Fibroblast of upper back skin (primary cell): ENCODE measurements at regions not wholly inside any gene's neighbourhood (a gene's known extent, or its start where the extent isn't known, plus 50 kb on each side); places are given as distances from the start of the nearest gene placed in this dataset.

Source experiments
- DNase-seq: peaks from one replicate; pipeline ENCODE4 v3.0.0-alpha.2; 2013

DNA sequence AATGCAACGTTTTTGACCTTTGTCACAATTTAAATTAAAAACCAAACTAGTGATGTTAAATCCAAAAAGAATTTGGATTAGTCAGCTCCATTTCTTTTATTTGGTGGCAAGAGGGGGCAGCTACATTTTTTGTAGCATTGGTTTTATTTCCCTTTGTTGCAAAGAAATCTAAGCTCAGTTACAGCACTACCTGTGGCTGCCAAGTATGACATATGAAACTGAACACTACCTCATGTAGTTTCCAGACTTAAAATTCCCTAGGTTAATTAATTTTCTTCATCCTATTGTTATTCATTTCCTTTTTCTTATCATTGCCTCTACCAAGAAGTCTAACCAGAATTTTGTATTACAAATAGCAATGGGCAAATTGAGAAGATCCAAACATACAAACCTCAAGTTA lies 393.5 kb downstream of the BRINP1 start:
- DNase-seq: peak; percentile 15

DNA sequence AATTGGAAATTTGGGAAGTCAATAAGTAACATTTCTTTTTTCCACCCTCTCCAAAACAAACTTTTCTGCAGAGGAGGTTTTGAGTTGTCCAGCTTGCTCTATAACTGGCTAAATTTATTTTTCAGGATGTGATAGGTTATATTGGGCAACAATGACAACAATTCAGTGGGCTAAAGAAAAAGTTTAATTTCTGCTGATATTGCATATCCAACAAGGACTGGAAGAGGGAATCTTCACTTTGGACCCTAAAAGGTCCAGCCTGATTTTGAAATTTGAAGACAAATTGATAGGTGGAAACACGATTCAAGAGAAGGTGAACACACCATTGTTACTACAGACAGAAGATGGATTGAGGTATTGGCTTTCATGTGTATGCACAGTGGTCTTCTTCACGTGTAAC lies 393.1 kb downstream of the BRINP1 start:
- no peak for DNase-seq

DNA sequence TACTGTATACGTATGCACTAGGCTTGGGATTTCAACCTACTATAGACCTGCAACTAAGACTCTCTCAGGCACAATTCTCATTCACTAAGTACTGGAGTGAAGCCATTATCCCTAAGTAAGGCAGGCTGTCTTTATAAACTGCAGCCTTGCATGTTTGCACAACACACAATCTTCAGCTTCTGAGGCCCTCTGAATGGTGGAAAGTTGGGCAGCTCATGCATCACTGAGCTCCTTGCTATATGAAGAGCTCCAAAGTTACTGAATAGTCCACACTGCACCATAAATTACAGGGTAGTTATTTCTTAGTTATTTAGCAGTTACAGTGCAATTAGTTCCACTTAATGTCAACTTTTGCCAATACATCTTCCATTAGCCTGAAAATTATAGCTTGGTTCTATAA lies 384.6 kb downstream of the BRINP1 start:
- no peak for DNase-seq

DNA sequence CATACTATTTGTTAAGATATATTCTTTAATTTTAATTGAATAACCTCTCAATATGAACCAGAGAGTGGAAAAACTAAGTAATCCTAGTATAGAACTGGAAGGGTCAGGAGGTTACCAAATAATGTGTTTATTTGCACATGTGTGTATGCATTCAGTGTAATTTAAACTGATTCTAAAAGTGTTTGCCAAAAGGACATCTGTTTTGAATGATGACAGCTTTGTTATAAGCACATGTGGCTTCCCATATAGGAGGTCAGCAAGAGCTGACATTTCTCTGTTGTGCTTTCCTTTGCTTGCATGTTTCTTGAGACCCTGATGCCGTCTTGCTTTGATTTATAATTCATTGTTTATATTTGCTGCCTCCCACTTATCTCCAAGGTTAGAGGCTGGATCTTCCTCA lies 383.4 kb downstream of the BRINP1 start:
- DNase-seq: peak; percentile 24

DNA sequence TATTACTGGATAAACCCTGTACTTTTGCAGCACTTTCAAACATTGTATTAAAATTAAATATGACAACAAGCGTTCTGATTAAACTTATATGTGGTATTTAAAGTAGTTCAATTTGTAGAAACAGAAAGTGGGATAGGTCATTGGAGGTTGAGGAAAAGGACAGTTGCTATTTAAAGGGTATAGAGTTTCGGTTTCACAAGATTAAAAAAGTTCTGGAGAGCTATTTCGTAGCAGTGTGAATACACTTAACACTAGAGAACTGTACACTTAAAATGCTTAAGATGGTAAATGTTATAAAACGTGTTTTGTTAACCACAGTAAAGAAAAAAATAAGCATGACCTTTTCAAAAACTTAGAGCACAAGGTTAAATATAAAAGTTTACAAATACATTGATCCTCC lies 382.1 kb downstream of the BRINP1 start:
- no peak for DNase-seq

DNA sequence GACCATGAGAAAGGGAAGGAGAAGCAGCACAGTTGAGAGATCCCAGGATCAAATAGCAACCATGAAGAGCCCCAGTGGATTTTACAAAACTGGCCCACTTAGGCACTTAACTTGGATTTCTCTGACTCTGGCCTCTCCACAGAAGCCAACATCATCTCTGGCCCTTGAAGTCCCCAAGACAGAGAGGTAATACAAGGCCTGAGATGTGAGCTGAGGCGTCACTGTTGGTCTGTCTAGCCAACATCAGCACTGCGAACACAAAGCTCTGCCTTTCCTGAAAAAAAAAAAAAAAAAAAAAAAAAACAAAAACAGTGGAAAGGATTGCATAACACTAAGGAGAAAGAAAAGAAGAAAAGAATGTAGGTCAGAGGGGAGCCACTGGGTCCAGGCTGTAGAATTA lies 378.3 kb downstream of the BRINP1 start:
- DNase-seq: no peak

DNA sequence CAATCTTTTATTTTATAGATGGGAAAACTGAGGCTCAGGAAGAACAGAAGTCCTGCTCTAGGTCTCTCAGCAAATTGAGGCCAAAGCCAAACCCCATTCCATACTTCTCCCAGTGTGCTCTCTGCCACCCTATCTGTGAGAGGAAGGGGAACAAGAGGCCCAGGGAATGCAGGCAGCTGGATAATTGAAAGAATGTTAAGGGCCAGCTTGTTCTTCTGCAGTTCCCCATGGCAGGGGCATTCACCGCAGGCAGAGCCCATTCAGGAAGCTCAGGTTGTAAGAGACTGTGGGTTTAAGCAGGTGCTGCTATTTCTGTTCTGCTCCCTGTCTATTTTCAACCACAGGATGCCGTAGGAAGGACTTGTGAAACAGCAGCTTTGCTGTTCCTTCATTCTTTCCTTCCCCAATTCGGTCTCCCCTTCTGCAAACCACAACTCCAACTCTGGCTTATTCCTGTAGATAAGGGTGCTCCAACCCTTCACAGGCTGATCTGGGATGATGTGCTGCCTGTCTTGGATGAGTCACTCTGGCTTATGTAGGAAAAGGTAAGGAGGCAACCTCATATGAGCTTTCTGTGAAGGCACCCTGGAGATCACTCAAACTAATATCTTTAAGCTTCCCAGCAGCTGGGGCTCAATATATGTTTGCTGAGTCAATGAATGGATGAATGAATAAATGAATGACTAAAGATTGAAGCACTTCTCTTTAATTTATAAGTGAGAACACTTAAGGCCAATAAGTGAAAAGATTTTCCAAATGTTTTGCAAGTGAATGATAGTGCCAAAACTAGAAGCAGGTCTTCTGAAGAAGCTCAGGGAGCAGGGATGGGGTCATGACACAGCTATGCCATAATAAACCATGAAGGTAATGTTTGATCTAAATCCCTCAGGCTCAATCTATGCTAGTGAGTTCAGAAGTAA lies 377.6 kb downstream of the BRINP1 start:
- DNase-seq: peak; percentile 27

DNA sequence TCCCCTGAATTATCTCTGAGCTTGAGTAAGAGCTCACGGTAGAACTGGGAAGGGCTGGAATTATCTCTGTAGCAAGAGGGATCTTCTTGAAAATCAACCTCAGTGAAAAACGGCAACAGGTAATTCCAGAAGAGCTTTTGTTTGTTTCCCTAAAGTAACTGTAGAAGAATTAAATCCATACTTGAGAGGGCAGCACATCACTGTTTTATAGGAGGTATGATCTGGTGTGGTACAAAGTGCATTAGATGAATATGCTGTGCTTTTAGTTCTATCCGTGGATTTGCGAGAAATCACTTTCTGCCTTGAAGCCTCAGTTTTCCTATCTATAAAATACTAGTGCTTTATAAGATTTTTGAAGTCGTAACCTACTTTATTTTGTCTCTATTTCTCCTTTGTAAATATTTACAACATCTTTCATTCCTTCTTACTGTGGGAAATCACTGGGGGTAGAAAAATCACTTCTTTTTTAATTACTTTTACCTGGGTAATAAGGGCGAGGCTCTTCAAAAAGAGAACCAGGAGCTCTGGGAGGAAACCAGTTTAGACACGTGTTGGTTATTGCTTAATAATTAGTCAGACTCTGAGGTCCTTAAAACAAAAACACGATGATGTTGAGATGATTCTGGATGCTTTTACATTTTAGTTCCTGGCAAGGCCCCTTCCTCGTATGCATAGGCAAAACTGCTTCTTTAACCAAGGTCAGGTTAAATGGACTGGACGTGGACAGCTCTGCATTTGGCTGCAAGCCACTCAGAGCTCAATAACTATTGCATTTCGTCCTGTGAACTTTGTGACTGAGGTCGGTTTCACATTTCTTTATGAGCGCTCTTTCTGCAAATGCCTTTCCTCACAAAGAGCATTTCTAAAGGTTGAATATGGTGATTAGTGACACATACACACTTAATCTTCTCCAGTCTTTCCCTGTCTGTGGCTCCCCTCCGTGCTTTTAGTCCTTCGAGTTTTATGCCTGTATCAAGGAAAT lies 376.1 kb downstream of the BRINP1 start:
- peak; percentile 39 for DNase-seq

DNA sequence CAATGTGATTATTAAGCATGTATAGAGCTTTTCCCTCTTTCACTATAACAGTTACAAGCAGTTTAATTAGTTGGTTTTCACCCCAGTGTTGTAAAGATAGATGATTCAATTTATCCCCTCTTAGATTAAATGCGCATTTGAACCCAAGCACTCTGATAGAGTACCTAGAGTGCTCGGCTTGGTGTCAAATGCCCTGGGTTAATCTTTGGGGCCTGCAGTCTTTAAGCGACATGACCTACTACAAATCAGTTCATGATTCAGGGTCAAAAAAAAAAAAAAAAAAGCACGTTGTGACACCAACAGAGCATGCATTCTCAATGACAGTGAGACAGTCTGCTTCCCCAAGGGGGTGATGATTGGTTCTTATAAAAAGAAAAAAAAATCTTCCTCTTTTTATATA lies 375.3 kb downstream of the BRINP1 start:
- no peak for DNase-seq

DNA sequence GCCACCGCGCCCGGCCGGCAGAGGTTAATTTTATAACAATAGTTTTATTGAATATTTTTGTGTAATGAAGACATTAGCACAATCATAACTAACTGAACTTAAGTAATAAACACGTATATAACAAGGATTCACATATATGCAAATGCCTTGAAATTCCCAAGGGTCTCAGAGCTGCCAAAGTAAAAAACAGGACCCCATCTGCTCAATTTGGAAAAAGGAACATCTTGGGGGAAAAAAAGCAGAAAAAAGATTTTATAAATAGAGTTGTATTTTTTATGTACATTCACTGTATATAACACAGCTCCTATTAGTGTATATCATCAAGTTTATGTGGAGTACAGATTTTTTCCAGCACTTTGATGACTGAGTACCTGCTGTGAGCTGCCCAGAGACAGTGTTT lies 366.7 kb downstream of the BRINP1 start:
- no peak for DNase-seq

DNA sequence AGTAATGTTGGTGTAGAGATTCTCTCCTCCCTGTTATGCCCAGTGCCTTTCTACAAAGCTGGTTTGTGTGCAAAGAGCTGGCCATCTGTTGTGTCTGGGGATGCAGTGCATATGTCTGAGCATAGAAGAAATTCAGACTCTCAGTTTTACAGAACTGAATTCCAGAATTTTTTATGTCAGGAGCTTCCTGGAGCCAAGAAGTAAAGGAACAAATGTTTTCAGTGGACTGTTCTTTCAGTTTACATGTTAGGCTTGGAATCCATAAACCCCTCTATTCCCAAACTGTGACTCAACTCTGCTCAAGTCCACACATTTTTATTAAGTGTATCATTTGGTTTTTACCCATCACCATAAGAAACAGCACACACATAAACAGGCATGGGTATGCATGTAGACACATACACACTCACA lies 366.0 kb downstream of the BRINP1 start:
- DNase-seq: peak; percentile 88

DNA sequence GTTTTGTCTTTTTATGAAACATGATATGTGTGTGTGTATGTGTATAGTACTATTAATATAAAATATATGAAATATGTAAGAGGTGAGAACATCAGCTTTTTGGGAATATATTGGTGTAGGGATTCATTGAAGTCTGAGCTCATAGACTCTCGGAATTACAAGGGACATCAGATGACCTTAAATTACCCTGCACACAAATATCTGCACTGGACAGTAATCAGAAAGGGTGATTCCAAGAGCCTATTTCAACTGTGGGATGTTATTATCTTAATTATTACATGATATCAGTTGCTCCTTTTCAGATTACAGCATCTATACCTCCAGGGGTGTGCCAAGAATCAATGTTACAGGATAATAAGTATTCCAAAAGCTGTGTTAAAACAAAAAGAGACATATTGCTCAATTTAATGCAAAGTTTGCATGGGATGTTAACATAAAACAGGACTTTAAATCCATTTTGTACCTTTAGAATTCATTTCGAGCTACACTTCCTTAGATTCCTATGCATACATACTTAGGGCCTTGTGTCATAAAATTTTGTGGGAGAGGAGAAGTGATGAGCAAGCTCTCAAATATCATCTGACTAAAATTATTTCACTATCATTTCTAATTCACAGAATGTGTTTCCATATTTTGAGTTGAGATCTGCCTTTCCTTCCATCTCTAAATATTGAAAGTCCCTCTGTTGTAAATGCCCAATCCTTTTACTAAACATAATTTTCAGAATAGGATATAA lies 365.2 kb downstream of the BRINP1 start:
- peak; percentile 89 for DNase-seq

DNA sequence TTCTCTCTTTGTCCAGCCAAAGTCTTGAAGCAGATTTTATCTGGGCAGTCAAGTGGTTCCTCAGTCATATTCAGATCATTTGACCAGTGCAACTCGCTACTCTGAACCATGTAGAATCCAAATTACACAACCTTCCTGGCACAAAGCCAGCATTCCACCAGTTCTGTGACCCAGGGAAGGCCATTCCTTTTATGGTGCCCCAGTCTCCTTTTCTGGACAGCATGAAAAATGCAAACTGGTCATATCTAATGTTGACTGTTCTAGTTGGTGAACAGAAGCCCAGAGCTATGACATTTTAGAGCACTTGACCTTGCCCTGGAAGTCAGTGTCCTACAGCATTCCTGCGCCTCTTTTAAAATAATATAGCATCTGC lies 364.6 kb downstream of the BRINP1 start:
- peak; percentile 92 for DNase-seq

DNA sequence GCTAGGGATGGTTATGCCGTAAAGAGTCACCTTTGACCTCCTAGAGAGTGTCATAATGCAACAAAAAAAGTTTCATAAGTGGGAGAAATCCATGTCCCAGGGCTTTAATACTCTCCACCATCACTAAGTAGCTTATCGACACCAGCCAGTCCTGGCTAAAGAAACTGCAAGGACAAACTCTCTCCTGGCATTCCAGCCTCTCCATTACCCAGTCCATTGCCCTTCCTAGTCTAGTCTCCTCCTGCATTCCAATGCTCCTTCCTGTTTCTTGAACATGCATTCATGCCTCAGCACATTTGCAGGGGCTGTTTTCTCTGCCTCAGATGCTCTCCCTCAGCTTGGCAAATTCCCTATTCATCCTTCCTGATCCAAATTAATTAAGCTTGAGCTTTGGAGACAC lies 364.1 kb downstream of the BRINP1 start:
- DNase-seq: peak; percentile 67

DNA sequence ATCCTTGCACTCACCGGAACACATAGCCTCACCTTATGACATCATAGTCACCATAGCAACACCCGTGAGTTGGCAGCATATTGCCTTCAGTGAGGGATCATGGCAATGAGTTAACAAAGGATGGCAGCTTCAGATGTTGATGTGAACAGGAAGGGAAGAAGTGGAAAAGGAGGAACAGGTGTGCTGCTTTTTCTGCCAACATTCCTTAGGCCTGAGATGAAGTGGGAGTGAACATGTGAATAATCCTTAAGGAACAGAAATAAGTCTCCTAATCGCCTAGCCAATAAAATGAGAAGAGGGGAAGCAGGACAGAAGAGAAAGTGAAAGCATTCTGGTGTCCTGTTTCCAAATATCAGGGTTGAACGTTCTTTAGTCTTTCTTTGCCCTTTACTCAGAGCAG lies 360.0 kb downstream of the BRINP1 start:
- peak; percentile 56 for DNase-seq

DNA sequence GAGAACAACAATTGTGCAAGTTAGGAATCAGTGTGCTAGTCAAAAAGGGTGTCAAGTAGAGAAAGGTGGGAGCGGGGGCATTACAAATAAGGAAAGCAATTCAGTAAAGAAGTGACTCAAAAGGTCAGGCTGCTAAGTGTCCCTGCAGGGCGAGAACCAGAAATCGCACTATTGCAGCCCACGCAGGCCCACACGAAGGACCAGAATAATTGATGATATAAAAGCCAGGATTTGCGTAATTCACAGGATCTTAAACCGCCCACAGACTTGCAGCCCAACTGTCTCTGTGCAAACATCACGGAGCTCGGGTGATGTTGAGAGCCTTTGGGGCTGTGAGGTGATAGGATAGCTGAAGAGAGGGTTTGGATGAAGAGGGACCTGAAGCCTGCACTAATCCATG lies 349.0 kb downstream of the BRINP1 start:
- DNase-seq: no peak

DNA sequence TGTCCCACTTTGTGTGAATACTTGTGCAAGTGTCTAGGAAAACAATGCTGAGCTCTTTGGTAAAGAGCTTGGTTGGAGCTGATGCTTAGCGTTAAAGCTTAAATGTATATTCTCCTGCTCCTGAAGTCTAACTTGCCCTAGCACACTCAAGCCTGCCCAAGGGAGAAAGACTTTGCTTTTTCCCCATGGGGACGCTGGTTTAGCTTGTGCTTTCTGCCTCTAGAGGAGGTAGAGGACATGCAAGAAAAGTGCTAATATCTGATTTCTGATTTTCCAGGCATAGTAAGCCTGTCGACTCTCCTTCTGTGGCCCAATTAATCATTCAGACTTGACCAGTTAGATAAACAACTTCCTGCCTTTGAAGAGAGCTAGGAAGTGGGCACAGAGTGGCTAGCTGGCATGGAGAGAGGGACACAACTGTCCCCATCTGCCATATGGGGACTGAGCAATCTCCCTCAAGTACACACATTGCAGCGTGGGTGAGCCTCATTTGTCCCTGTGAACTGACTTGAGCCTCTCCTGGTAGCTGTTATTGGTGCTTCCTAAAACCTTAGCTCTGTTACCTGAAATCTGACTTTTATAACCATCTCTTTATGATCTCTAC lies 348.4 kb downstream of the BRINP1 start:
- DNase-seq: no peak

DNA sequence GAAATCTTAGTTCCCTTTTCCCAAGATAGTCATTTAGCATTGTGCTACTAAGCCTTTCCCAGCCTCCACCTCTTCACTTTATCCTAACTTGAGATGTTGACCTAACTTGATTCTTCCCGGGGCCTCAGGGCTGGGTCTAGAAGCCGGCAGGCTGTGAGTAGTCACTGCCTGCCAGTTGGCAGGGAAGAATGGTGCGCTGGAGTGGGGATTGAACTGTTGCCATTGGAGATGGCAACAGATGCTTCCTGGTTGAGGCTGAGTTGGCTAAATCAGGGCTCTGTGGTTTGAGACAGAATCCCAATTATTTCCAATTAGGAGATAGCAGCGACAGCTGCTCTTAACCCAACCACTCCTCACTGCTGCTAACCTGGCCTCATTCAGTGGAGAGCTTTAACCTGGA lies 343.1 kb downstream of the BRINP1 start:
- peak; percentile 19 for DNase-seq

DNA sequence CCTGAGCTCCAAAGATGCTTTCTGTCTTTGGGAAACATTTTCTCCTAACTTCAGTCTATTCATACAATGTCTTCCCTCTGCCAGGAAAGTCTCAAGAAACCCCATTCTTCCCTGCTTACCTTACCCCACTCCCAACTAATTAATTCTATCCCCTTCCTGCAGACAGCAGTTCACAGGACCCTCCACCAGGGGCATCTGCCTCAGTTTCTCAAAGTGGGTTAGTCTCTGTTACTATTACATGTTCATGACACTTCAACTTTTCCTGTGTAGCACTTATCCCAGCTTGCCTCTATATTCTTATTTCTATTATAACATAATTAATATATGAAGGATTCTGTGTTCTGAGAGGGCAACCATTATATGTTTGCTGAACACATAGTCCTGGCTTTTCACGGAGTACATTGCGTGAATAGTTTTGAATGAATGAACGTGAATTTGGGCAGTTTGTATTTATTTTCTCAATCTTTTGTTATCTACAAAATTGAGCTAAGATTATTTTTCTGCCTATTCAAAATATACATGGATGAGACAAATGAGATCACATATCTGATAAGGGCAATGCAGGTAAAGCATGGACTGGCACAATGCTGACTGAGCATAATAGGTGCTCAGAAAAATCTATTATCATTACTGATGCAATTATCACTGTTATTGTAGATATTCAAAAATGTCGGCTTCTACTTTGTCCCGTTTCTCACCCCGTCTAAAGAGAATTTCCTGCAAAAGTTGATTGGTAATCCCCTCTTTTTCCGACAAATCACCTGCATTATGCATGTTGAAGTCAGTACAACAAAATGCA lies 341.1 kb downstream of the BRINP1 start:
- no peak for DNase-seq

DNA sequence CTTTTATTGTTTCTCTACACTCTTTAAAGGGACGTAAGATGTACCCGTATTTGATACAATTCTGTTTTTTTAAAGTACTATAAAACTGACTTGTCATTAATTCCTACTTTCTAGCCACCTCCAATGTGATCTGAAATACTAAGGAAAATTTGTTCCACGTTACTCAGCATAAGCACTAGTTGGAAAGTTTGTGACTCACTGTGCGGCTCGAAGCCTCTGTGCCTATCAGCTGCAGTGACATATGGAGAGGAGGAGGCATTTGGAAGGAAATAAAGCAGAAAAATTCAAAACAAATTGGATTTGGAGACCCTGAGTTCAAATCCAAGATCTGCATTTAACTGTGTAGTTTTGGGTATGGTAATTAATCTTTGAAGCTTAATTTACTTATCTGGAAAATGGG lies 339.3 kb downstream of the BRINP1 start:
- DNase-seq: no peak

DNA sequence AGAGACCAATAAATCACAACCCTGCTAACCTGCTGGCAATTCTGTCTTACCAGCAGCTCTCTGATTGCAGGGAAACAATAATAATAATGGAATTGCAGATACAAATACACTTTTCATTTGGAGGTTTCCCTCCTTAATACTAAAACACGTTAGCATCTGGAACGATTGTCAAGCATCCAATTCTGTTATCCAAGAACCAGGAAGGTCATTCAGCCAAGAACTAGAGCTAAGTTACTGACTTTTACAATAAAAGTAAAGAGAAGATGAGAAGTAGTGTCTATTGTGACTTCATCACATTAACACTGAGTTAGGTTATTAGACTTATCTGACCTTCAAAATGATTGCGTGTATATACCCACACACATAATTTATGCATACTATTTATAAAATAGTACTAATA lies 335.6 kb downstream of the BRINP1 start:
- DNase-seq: no peak

DNA sequence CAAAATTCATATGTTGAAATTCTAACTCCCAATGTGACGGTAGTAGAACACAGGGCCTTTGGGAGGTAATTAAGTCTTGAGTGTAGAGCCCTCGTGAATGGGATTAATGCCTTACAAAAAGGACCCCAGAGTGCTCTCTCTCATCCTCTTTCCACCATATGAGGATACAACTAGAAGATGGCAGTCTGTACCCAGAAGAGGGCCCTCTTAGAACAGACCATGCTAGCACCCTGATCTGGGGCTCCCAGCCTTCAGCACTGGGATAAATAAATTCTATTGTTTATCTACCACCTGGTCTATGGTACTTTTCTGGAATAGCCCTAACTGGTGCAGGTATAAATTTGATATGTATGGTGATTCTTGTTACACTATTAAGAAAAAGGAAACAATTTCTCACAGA lies 332.3 kb downstream of the BRINP1 start:
- no peak for DNase-seq
